GM19035 (cell line): ENCODE measurements at regions not wholly inside any gene's neighbourhood (a gene's known extent, or its start where the extent isn't known, plus 50 kb on each side); places are given as distances from the start of the nearest gene placed in this dataset.

Source experiments
- ATAC-seq: cut with Tn5 transposase; IDR thresholded peaks from one replicate; pipeline ENCODE4 v1.9.1; 2021; ENCODE audit not compliant: unreplicated experiment

- ATAC-seq = no peak
Observed at GRCh38 chr18:10056506-10056905, 142.7 kb downstream of the VAPA start.

GRCh38 chr18:10057401-10057893 is 143.6 kb downstream of the VAPA start:
- no peak for ATAC-seq

- no peak for ATAC-seq
Observed at GRCh38 chr18:10057894-10058791, 144.3 kb downstream of the VAPA start.

- ATAC-seq = no peak
Observed at GRCh38 chr18:10059610-10060468, 146.0 kb downstream of the VAPA start.

- ATAC-seq = no peak
Observed at GRCh38 chr18:10060469-10060782, 146.6 kb downstream of the VAPA start.

- ATAC-seq = no peak
Observed at GRCh38 chr18:10060841-10061240, 147.0 kb downstream of the VAPA start.

GRCh38 chr18:10061566-10062140 is 147.8 kb downstream of the VAPA start:
- ATAC-seq = no peak

GRCh38 chr18:10062302-10063300 is 148.8 kb downstream of the VAPA start:
- no peak for ATAC-seq

- no peak for ATAC-seq
Observed at GRCh38 chr18:10063489-10063888, 149.7 kb downstream of the VAPA start.

- no peak for ATAC-seq
Observed at GRCh38 chr18:10064267-10064666, 150.5 kb downstream of the VAPA start.

GRCh38 chr18:10065296-10065695 is 151.5 kb downstream of the VAPA start:
- ATAC-seq = no peak

GRCh38 chr18:10067670-10068659 is 154.1 kb downstream of the VAPA start:
- no peak for ATAC-seq

GRCh38 chr18:10068766-10069567 is 155.2 kb downstream of the VAPA start:
- ATAC-seq = no peak

GRCh38 chr18:10070561-10071000 is 156.8 kb downstream of the VAPA start:
- ATAC-seq = no peak

- no peak for ATAC-seq
Observed at GRCh38 chr18:10072671-10073175, 158.9 kb downstream of the VAPA start.

GRCh38 chr18:10074110-10074509 is 160.3 kb downstream of the VAPA start:
- ATAC-seq = no peak

- ATAC-seq = no peak
Observed at GRCh38 chr18:10074728-10075127, 160.9 kb downstream of the VAPA start.

GRCh38 chr18:10076502-10077030 is 162.8 kb downstream of the VAPA start:
- no peak for ATAC-seq
